Esophagus muscularis mucosa (tissue), 3 donors: ENCODE measurements at regions not wholly inside any gene's neighbourhood (a gene's known extent, or its start where the extent isn't known, plus 50 kb on each side); places are given as distances from the start of the nearest gene placed in this dataset.

Experiments used
- CTCF ChIP-seq, 3 experiments: fragments of 200-600 bp in 2 of 3; fragments of 450-650 bp in 1 of 3; sonication (generic) in 2 of 3; IDR thresholded peaks; one replicate each; pipeline ENCODE4 v1.5.1; 2017 to 2019; ENCODE audit warnings: antibody characterized with exemption in 3 of 3, mild to moderate bottlenecking in 2 of 3, moderate library complexity in 1 of 3
- EP300 ChIP-seq: sonication (generic); formaldehyde crosslinking; IDR thresholded peaks from one replicate; pipeline ENCODE4 v1.6.1; 2017; ENCODE audit warnings: antibody characterized with exemption

GRCh38 chr4:125702406-125702805 is 387.7 kb downstream of the FAT4 start:
- no peak for TF ChIP-seq CTCF (IDR thresholded peaks at IDR 0.05)
- TF ChIP-seq EP300: no peak
